Superior temporal gyrus (tissue), 1 donor: ENCODE measurements at regions not wholly inside any gene's neighbourhood (a gene's known extent, or its start where the extent isn't known, plus 50 kb on each side); places are given as distances from the start of the nearest gene placed in this dataset.
"Not testable (repeated sequence)": the region's sequence is repeated elsewhere in the genome, so short reads cannot be mapped to it uniquely, and the experiment has no call there.

Experiments
- DNase-seq: peaks from one replicate; pipeline ENCODE4 v3.0.0-alpha.2; 2016; ENCODE audit errors: extremely low spot score

DNA sequence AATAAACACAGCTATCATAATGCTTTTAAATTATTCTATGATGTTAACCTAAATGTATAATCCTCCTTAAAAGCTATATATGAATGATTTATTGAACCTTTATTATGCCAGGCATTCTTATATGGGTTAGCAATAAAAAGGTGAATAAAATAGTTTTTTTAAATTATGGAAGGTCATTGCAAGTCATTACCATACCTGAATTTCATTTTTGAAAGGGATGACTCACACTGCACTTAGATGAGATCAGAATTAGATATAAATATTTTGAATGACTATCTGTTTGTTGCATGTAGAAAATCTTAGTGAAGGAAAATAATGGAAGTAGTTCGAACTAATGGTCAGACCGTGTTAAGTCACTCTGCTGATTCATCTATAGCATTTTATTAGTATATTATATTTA is 822.3 kb downstream of the LUZP2 start:
- DNase-seq, result no peak

DNA sequence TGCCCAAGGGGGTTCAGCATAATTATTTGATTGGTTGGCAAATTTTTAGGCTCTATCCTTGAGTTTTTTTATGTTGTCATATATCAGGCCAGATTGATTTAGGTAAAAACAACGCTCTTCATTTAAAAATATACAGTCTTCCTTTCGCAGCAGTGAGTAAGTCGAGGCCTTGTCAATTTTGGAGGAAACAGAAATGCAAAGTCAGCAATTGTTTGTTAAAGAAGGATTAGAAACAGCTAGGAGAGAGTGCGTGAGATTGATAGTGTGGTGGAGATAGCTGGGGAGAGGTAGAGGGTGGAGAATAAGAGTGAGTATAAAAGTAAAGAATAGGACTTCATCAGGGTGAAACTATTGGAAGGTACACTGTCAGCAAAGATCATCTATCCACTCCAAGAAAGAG is 830.8 kb downstream of the LUZP2 start:
- no peak for DNase-seq

DNA sequence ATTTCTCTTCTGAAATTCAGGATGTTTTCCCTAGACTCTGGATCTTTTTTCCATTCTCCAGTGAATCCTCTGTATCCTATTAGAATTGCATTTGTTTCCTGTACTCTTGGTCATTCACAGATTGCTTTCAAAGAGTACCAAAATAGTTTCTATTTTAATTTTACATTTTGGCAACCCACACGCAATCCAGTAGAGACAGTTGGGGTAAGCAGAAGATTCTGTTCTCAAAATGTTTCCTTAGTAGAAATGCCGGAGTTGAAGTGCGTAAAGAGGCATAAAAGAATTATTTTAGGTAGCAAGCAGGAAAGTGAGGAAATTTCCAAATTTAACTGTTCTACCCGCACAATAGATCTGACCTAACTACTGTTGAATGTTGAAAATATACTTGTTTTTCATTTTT is 842.4 kb downstream of the LUZP2 start:
- DNase-seq, result peak; percentile 54

DNA sequence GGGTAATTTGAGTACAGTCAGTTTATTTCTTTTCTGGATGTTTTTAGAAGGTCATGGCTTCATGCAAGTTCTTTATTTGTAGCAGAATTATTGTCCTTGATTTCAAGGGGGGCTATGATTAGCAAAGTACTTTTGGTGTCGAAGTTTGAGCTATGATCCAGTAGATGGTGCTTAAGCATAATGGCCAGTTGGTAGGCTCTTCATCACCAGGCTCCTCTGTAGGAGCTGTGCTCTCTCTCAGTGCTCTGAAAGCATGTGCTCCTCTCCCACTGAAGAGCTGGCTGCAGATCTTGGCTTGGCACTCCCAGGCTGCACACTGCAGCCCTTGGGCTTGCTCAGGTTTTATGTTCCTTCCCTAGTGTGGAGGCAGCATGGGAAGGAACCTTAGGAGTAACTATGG is 852.7 kb downstream of the LUZP2 start:
- no peak for DNase-seq

- DNase-seq, result no peak
Measured at GRCh38 chr11:25350899-25351803, 854.3 kb downstream of the LUZP2 start.

DNA sequence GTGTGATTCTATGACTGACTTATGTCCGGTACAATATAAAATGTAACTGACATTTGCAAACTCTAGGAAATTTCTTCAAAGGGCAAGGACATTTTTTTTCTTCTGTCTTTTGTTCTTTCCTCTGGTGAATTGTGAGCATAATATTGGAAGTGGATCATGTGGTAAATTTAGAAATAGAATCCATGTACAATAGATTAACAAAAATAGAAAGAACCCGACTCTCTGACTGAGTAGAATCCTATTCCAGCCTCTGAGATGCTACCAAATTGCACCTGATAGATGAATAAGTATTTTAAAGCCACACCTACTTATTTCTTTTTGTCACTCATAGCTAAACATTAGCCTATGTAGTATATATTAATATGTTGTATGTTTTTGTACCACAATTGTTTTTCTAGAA is 860.3 kb downstream of the LUZP2 start:
- DNase-seq, result no peak

- DNase-seq, result no peak
Measured at GRCh38 chr11:25377466-25377865, 880.6 kb downstream of the LUZP2 start.

- no peak for DNase-seq
Measured at GRCh38 chr11:25396847-25397246, 900.0 kb downstream of the LUZP2 start.

DNA sequence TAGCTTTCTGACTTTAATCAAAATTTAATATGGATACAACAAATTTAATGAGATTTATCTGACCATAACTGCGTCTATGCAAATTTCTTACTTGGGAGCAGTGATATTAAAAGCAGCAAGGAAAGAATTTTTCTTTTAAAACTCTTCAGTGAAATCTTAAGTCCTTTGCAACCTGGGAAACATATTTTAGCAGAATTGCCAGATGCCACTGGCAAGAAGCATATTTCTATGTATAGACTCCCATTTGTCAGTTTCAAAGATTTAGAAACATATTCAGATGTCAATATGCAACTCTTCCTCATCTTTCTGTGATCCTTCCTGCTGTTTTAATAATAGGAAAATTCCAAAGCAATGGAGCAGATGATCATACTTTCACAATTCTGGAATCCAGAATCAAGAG is 911.3 kb downstream of the LUZP2 start:
- no peak for DNase-seq

DNA sequence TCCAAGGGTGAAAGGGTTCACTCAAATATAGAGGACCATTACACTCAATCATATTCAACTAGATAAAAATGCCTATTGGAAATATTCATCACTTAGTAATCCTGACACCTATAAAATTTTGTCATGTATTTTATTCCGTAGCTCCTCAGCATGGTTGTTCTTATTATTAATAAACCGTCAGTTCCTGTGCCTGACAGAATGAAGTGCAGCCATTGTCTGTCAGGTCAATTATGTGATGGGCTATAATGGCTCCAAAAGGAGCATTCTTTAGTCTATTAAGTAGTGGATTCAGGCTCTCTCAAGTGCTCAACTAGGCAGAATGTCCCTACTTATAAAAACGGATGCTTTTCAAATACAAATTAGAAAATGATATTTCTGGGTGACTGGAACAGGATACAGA is 916.1 kb upstream of the ANO3 start:
- DNase-seq, result no peak

DNA sequence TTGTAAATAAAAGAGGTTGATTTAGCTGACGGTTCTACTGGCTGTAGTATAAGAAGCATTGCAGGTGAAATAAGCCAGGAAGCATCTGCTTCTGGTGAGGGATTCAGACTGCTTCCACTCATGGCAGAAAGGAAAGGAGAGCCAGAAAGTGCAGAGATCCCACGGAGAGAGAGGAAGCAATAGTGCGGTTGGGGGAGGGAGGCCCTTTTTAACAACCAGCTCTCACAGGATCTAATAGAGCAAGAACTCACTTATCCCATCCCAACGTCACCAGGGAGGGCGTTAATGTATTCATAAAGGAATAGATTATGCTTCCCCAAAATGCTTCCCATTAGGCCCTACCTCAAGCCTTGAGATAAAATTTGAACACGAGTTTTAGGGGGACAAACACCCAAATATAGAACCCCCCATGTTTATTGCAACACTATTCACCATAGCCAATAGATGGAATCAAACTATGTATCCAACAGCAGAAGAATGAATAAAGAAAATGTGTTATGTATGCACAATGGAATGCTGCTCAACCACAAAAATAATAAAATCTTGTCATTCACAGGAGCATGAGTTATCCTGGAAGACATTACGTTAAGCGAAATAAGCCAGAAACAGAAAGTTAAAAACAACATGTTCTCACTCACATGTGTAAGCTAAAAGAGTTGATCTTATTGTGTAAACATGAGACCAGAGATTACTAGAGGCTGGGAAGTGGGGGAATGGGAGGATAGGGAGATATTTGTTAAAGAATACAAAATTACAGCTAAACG is 908.3 kb upstream of the ANO3 start:
- no peak for DNase-seq

DNA sequence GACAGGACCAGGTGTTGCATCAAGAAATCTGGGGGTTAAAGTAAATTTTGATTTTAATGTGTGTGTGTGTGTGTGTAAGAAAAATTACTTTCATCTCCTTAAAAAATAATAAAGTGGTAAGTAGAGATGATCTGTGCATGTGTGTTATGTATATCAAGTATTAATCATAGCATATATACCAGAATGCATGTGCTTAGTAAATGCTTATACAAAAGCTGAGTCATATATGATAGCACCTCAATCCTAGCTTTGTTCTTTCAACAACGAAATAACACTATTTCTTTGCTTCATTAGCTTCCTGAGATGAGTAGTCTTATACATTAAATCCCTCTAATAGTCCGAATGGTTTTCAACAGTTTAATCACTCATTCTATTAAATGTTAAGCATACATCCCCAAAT is 899.6 kb upstream of the ANO3 start:
- DNase-seq, result no peak

DNA sequence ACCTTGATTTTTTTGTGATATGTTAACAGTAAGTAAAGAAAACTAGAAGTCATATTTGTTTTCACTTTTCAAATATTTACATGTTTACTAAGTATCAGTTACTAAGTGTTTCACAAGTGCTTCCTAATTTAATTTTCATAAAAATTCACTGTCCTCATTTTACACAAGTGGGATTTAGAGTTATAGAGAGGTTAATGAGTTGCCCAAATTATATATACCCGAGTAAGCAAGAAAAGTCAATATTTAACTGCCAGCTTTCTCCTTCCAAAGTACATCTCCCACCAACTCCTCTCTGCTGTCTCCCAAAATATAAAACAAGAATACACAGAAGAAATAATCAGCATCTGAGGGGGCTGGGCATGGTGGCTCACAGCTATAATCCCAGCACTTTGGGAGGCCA is 896.7 kb upstream of the ANO3 start:
- no peak for DNase-seq

DNA sequence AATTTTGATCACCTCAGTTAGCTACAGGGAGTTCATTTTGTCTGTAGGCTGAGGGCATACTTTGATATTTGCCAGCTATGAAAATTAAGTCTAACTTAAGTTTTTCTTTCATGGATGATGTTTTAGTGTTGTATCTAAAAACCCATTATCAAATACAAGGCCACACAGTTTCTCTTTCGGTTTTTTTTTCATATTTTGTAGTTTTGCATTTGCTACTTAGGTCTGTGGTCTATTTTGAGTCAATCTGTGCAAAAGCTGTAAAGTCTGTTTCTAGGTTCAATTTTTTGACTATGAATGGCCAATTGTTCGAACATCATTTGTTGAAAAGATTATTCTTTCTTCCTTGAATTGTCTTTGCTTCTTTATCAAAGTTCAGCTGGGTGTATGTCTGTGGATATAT is 895.6 kb upstream of the ANO3 start:
- DNase-seq, result no peak

- no peak for DNase-seq
Measured at GRCh38 chr11:25441421-25441820, 890.5 kb upstream of the ANO3 start.

DNA sequence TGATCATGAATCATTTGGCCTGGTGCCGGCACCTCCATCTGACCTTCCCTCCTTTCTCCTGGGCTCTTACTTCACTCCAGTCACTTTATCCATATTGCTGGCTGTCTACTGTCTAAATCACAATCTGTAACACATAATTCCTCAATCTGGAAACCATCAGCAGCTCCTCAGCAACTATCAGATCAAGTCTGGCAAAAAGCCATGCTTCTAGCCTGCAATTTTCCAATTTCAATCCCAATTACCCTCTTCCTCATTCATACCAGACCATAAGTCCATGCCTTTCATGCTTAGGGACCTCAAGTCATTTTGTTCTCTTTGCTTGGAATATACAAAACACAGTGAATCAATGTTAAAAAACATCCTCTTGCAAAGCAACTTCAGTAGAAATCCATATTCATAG is 882.8 kb upstream of the ANO3 start:
- DNase-seq, result no peak

DNA sequence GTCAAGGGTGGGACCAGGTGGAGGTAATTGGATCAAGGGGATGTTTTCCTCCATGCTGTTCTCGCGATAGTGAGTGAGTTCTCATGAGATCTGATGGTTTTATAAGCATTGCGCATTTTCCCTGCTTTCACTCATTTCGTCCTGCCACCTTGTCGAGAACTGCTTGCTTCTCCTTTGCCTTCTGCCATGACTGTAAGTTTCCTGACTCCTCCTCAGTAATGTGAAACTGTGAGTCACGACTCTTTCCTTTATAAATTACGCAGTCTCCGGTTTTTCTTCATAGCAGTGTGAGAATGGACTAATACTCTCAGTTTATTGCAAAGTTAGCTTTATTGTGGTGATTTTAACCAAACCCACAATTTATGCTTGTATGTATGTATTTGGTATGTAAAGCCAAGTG is 878.5 kb upstream of the ANO3 start:
- DNase-seq, result no peak

DNA sequence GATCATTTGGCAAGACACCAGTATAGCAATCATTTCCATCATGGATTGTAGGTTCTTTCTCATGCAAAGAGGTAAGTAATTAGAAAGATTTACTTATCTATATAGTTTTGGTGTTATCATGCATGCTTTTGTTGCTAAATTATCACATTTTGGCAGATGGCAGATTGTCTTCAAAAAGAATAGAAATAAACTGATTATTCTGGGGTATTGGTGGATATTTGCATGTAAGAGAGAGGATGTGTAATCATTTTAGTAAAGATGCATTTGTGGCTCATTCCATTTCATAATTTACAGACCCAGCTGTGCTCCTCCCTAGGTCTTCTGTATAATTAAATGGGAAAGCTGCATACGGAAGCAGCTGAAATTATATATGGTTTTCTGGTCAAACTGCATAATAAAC is 875.7 kb upstream of the ANO3 start:
- DNase-seq, result no peak

GRCh38 chr11:25483915-25484635 is 847.9 kb upstream of the ANO3 start:
- no peak for DNase-seq

- DNase-seq, result no peak
Measured at GRCh38 chr11:25485315-25485714, 846.6 kb upstream of the ANO3 start.

GRCh38 chr11:25486338-25486737 is 845.6 kb upstream of the ANO3 start:
- not testable (repeated sequence) for DNase-seq

GRCh38 chr11:25488176-25488575 is 843.8 kb upstream of the ANO3 start:
- DNase-seq, result not testable (repeated sequence)
